Endothelial cell (in vitro differentiated cells): ENCODE measurements at regions not wholly inside any gene's neighbourhood (a gene's known extent, or its start where the extent isn't known, plus 50 kb on each side); places are given as distances from the start of the nearest gene placed in this dataset.
"Not testable (repeated sequence)": the region's sequence is repeated elsewhere in the genome, so short reads cannot be mapped to it uniquely, and the experiment has no call there.

Experiments
- DNase-seq: peaks from one replicate; pipeline ENCODE4 v3.0.0; 2021; ENCODE audit warnings: low spot score
- H3K27ac Mint-ChIP-seq: one replicate; pipeline ENCODE4 v1.8.0; 2021; ENCODE audit warnings: mixed read lengths, inconsistent platforms; ENCODE audit not compliant: unreplicated experiment
- H3K27me3 Mint-ChIP-seq: one replicate; pipeline ENCODE4 v1.8.0; 2021; ENCODE audit warnings: mild to moderate bottlenecking, moderate library complexity, mixed read lengths, inconsistent platforms; ENCODE audit not compliant: unreplicated experiment
- H3K36me3 Mint-ChIP-seq: one replicate; pipeline ENCODE4 v1.8.0; 2021; ENCODE audit warnings: mild to moderate bottlenecking, low read depth, mixed read lengths, inconsistent platforms; ENCODE audit not compliant: unreplicated experiment
- H3K4me1 Mint-ChIP-seq: one replicate; pipeline ENCODE4 v1.8.0; 2021; ENCODE audit warnings: mild to moderate bottlenecking, mixed read lengths, inconsistent platforms; ENCODE audit not compliant: unreplicated experiment
- H3K4me3 Mint-ChIP-seq: one replicate; pipeline ENCODE4 v1.8.0; 2021; ENCODE audit warnings: mild to moderate bottlenecking, mixed read lengths, inconsistent platforms; ENCODE audit not compliant: unreplicated experiment
- H3K9me3 Mint-ChIP-seq: one replicate; pipeline ENCODE4 v1.8.0; 2021; ENCODE audit warnings: mixed read lengths, inconsistent platforms; ENCODE audit not compliant: unreplicated experiment
- CTCF ChIP-seq: fragments of 200-600 bp; sonication (generic); IDR thresholded peaks from one replicate; pipeline ENCODE4 v1.5.0; 2021; ENCODE audit warnings: antibody characterized with exemption; ENCODE audit not compliant: unreplicated experiment

- no peak overlapping the region for H3K27ac Mint-ChIP-seq
- peaks cover 14% of the 10 kb centered on the region for H3K4me1 Mint-ChIP-seq
- no peaks in the 10 kb centered on the region for H3K9me3 Mint-ChIP-seq
- no peak overlapping the region for H3K4me3 Mint-ChIP-seq
- DNase-seq, result no peak
- TF ChIP-seq CTCF, result no peak
- H3K36me3 Mint-ChIP-seq, result no peaks in the 10 kb centered on the region
- peaks cover 19% of the 10 kb centered on the region for H3K27me3 Mint-ChIP-seq
These were observed 169.8 kb downstream of the LAT start for GRCh38 chr16:29154676-29155121.

- TF ChIP-seq CTCF, result no peak
- H3K9me3 Mint-ChIP-seq, result no peaks in the 10 kb centered on the region
- no peak for DNase-seq
- no peaks in the 10 kb centered on the region for H3K36me3 Mint-ChIP-seq
- H3K27ac Mint-ChIP-seq, result peak overlapping the region; percentile 81
- no peak overlapping the region for H3K4me3 Mint-ChIP-seq
- peaks cover 20% of the 10 kb centered on the region for H3K27me3 Mint-ChIP-seq
- peaks cover 17% of the 10 kb centered on the region for H3K4me1 Mint-ChIP-seq
These were observed 169.2 kb downstream of the LAT start for GRCh38 chr16:29154088-29154487.

DNA sequence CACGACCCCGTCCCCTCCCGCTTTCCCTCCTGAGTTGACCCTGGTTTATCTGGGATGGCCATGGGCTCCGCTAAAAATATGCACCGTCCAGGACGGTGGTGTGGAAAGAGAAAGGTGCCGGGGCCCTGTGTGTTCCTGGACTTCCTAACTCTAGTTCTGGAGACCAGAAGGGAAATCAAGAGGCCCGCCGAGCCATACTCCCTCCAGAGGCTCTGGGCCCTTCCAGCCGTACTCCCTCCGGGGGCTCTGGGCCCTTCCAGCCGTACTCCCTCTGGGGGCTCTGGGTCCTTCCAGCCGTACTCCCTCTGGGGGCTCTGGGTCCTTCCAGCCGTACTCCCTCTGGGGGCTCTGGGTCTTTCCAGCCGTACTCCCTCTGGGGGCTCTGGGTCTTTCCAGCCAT is 168.5 kb downstream of the LAT start:
- not testable (repeated sequence) for H3K36me3 Mint-ChIP-seq, DNase-seq, H3K9me3 Mint-ChIP-seq, H3K4me3 Mint-ChIP-seq, H3K27ac Mint-ChIP-seq
- Mint-ChIP-seq H3K4me1 (peaks cover 17% of the 10 kb centered on the region), H3K27me3 (peaks cover 20% of the 10 kb centered on the region)

DNA sequence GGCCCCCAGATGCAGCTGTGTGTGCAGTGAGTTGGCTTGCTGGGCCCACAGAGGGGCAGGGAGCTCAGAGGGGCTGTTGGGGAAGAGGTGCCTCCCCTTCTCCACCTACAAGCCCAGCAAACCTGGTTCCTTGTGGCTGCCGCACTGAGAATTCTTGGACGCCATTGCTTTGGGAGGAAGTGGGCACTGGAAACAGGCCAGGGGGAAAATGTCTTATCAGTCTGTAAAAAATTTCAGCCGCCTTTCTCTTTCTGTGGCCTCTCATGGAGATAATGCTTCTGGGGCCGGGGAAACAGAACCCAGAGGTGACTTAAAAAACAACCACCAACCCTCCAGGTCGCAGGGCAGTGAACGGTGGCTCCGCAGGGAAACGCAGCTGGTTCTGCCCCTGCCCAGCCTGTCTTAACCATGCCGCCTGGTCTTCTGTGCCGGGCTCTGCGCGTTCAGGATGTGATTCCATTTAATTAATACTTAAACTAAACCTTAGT is 167.7 kb downstream of the LAT start:
- H3K4me1 Mint-ChIP-seq, result peaks cover 12% of the 10 kb centered on the region
- peaks cover 20% of the 10 kb centered on the region for H3K27me3 Mint-ChIP-seq
- H3K27ac Mint-ChIP-seq, H3K9me3 Mint-ChIP-seq, H3K36me3 Mint-ChIP-seq, H3K4me3 Mint-ChIP-seq, DNase-seq: not testable (repeated sequence)

- no peak overlapping the region for H3K27ac Mint-ChIP-seq
- H3K27me3 Mint-ChIP-seq, result peaks cover 11% of the 10 kb centered on the region
- no peak for DNase-seq
- TF ChIP-seq CTCF, result no peak
- no peaks in the 10 kb centered on the region for H3K36me3 Mint-ChIP-seq
- no peak overlapping the region for H3K4me3 Mint-ChIP-seq
- H3K9me3 Mint-ChIP-seq, result no peaks in the 10 kb centered on the region
- peaks cover 3% of the 10 kb centered on the region for H3K4me1 Mint-ChIP-seq
These were observed 166.5 kb downstream of the LAT start for GRCh38 chr16:29151317-29151716.

- H3K4me3 Mint-ChIP-seq, H3K9me3 Mint-ChIP-seq, H3K4me1 Mint-ChIP-seq, DNase-seq, H3K27ac Mint-ChIP-seq, H3K36me3 Mint-ChIP-seq: not testable (repeated sequence)
- H3K27me3 Mint-ChIP-seq, result peaks cover 12% of the 10 kb centered on the region
These were observed 165.1 kb downstream of the LAT start for GRCh38 chr16:29149912-29150311.
